A549 (cell line): ENCODE measurements at regions not wholly inside any gene's neighbourhood (a gene's known extent, or its start where the extent isn't known, plus 50 kb on each side); places are given as distances from the start of the nearest gene placed in this dataset.

Experiments used
- BHLHE40 ChIP-seq: IDR thresholded peaks from 2 replicates; pipeline ENCODE4 v1.6.1; 2012; ENCODE audit warnings: low read depth, low read length, inconsistent platforms
- PHF8 ChIP-seq: fragments of 200-600 bp; sonication (generic); IDR thresholded peaks from 2 replicates; pipeline ENCODE4 v1.6.1; 2016; ENCODE audit warnings: low read depth, mild to moderate bottlenecking, antibody characterized with exemption, moderate library complexity, borderline replicate concordance
- TF ChIP-seq, protein P1 (sequence below): fragments of >200 bp; sonication (Bioruptor Twin); formaldehyde crosslinking; IDR thresholded peaks from 3 replicates; pipeline ENCODE4 v1.5.1; 2016
- TF ChIP-seq, protein P2 (sequence below): fragments of 450-650 bp; IDR thresholded peaks from 2 replicates; pipeline ENCODE4 v1.6.1; 2014; ENCODE audit warnings: antibody characterized with exemption
- TF ChIP-seq, protein P3 (sequence below): fragments of 200-600 bp; sonication (generic); IDR thresholded peaks from 2 replicates; pipeline ENCODE4 v1.6.1; 2016; ENCODE audit warnings: antibody characterized with exemption, mild to moderate bottlenecking, moderate library complexity

DNA sequence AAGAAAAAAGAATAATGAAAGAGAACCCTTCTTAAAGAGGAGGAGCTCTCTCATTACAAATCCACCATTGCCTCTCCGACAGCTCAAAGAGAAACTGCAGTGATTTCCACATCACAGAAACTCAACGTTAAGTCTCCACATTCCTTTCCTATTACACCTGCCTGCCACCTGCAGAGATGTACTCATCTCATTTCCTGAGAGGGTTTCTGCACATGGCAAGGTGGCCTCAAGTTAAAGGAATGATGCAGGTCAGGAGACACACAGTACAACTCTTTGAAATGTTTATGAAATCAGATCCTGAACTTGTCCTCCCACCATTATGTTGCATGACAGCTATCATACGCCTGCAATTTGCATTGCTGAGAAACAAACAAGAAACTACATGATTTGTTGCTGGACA, 458.4 kb upstream of the ADAMTS9 start:
- TF ChIP-seq, protein P1, sequence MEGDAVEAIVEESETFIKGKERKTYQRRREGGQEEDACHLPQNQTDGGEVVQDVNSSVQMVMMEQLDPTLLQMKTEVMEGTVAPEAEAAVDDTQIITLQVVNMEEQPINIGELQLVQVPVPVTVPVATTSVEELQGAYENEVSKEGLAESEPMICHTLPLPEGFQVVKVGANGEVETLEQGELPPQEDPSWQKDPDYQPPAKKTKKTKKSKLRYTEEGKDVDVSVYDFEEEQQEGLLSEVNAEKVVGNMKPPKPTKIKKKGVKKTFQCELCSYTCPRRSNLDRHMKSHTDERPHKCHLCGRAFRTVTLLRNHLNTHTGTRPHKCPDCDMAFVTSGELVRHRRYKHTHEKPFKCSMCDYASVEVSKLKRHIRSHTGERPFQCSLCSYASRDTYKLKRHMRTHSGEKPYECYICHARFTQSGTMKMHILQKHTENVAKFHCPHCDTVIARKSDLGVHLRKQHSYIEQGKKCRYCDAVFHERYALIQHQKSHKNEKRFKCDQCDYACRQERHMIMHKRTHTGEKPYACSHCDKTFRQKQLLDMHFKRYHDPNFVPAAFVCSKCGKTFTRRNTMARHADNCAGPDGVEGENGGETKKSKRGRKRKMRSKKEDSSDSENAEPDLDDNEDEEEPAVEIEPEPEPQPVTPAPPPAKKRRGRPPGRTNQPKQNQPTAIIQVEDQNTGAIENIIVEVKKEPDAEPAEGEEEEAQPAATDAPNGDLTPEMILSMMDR, result no peak
- TF ChIP-seq, protein P2, sequence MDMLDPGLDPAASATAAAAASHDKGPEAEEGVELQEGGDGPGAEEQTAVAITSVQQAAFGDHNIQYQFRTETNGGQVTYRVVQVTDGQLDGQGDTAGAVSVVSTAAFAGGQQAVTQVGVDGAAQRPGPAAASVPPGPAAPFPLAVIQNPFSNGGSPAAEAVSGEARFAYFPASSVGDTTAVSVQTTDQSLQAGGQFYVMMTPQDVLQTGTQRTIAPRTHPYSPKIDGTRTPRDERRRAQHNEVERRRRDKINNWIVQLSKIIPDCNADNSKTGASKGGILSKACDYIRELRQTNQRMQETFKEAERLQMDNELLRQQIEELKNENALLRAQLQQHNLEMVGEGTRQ, result no peak
- TF ChIP-seq PHF8, result no peak
- no peak for TF ChIP-seq BHLHE40
- TF ChIP-seq, protein P3, sequence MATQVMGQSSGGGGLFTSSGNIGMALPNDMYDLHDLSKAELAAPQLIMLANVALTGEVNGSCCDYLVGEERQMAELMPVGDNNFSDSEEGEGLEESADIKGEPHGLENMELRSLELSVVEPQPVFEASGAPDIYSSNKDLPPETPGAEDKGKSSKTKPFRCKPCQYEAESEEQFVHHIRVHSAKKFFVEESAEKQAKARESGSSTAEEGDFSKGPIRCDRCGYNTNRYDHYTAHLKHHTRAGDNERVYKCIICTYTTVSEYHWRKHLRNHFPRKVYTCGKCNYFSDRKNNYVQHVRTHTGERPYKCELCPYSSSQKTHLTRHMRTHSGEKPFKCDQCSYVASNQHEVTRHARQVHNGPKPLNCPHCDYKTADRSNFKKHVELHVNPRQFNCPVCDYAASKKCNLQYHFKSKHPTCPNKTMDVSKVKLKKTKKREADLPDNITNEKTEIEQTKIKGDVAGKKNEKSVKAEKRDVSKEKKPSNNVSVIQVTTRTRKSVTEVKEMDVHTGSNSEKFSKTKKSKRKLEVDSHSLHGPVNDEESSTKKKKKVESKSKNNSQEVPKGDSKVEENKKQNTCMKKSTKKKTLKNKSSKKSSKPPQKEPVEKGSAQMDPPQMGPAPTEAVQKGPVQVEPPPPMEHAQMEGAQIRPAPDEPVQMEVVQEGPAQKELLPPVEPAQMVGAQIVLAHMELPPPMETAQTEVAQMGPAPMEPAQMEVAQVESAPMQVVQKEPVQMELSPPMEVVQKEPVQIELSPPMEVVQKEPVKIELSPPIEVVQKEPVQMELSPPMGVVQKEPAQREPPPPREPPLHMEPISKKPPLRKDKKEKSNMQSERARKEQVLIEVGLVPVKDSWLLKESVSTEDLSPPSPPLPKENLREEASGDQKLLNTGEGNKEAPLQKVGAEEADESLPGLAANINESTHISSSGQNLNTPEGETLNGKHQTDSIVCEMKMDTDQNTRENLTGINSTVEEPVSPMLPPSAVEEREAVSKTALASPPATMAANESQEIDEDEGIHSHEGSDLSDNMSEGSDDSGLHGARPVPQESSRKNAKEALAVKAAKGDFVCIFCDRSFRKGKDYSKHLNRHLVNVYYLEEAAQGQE, result no peak
